ENCODE measurements at regions not wholly inside any gene's neighbourhood (a gene's known extent, or its start where the extent isn't known, plus 50 kb on each side); places are given as distances from the start of the nearest gene placed in this dataset.

DNA sequence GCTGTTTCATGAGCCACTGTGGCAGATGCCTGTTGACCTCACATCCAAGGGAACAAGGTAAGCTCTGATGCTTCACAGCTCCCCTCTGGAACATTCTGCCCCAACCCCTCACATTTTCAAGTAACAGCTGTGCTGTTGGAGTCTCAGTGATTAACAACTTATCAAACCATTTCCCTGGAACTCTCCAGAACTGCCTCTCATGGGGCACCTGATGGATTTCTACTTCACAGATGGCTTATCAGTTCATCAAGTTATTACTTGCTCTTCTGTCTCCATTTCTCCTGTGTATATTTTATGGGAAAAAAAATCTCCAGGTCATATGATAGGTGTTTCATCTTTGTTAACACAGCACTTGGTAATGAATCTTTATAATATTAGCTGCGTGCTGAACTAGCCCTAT, 322.4 kb downstream of the MAN2A1 start:
- H3K4me3 ChIP-seq (ENCODE audit: control insufficient read depth, low read depth, low read length) = no peak overlapping the region
- DNase-seq (ENCODE audit: low read depth) = no peak
- TF ChIP-seq, protein P1, sequence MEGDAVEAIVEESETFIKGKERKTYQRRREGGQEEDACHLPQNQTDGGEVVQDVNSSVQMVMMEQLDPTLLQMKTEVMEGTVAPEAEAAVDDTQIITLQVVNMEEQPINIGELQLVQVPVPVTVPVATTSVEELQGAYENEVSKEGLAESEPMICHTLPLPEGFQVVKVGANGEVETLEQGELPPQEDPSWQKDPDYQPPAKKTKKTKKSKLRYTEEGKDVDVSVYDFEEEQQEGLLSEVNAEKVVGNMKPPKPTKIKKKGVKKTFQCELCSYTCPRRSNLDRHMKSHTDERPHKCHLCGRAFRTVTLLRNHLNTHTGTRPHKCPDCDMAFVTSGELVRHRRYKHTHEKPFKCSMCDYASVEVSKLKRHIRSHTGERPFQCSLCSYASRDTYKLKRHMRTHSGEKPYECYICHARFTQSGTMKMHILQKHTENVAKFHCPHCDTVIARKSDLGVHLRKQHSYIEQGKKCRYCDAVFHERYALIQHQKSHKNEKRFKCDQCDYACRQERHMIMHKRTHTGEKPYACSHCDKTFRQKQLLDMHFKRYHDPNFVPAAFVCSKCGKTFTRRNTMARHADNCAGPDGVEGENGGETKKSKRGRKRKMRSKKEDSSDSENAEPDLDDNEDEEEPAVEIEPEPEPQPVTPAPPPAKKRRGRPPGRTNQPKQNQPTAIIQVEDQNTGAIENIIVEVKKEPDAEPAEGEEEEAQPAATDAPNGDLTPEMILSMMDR (IDR thresholded peaks at IDR 0.05; ENCODE audit: control insufficient read depth, insufficient read depth, low read depth, low read length, missing control alignments) = no peak

DNA sequence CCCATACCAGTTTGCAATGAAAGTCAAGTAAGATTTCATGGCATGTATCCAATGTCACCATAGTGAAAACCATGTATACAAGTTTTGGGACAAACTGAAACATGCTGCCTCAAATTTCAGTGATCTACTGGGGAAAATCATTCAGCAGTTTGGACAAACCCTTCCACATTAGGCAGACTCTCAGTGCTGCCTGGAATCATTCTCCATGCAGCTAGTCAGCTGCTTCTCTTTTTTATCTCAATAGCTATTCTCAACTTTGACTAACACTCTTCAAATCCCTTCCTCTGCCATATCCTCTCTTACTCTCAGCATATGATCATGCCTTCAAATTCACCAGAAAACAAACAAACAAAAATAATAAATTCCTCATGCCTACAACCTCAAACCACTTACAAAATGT, 323.3 kb downstream of the MAN2A1 start:
- DNase-seq (ENCODE audit: low read depth) = no peak
- TF ChIP-seq, protein P1 (IDR thresholded peaks at IDR 0.05; ENCODE audit: control insufficient read depth, insufficient read depth, low read depth, low read length, missing control alignments) = no peak
- H3K4me3 ChIP-seq (ENCODE audit: control insufficient read depth, low read depth, low read length) = no peak overlapping the region

DNA sequence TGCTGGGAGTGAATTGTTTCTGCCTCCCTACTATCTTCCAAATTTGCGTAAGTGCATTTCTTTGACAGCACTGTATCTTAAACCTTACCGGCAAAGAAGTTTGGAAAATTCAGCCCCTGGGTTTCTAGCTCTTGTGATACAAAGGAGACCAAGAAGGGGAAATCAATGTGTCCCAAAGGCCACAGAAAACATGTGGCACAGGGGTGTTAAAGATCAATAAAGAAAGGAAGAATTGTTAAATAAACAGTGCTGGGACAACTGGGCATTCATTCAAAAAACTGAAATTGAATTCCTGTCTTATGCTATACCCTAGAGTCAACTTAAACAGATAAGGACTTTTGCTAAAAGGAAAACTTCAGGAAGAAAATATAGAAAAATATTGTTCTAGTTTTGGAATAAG, 328.1 kb downstream of the MAN2A1 start:
- no peak for DNase-seq (ENCODE audit: low read depth)
- TF ChIP-seq, protein P1 (IDR thresholded peaks at IDR 0.05; ENCODE audit: control insufficient read depth, insufficient read depth, low read depth, low read length, missing control alignments) = no peak
- no peak overlapping the region for H3K4me3 ChIP-seq (ENCODE audit: control insufficient read depth, low read depth, low read length)

DNA sequence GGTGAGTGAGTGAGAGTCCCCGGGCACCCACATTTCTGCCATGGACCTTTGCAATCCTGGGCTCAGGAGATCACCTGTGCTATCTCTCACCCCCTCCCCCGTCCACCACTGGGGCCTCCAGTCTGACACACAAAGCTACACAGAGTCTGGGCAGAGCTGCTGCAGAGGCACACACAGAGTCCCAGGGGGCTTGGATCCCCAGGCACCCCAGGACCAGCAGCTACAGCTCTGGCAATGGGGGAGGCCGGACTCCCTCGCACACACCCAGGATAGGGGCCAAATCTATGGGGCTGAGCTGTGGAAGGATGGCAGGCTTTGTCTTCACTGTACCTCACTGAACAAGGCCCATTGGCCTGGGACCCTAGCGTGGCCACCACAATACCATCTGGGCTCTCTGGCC, 328.8 kb downstream of the MAN2A1 start:
- TF ChIP-seq, protein P1 (IDR thresholded peaks at IDR 0.05; ENCODE audit: control insufficient read depth, insufficient read depth, low read depth, low read length, missing control alignments) = no peak
- H3K4me3 ChIP-seq (ENCODE audit: control insufficient read depth, low read depth, low read length) = no peak overlapping the region
- DNase-seq (ENCODE audit: low read depth) = no peak

DNA sequence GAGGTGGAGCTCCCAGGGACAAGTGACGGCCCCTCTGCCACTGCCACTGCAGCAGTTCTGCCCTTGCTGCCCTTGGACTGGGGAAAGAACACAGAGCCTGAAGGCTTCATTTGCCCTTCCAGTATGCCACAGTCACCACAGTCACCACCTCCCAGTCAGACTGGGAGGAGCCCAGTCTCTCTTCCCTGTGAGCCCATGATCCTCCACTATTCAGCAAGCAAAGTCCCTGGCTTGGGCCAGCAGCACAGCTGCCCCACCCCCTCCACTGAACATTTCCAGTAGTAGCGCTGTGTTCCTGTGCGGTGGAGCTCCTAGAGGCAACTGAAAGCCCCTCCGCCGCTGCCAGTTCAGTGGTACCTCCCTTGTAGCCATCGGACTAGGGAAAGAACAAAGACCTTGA, 329.4 kb downstream of the MAN2A1 start:
- no peak overlapping the region for H3K4me3 ChIP-seq (ENCODE audit: control insufficient read depth, low read depth, low read length)
- TF ChIP-seq, protein P1 (IDR thresholded peaks at IDR 0.05; ENCODE audit: control insufficient read depth, insufficient read depth, low read depth, low read length, missing control alignments) = no peak
- no peak for DNase-seq (ENCODE audit: low read depth)

DNA sequence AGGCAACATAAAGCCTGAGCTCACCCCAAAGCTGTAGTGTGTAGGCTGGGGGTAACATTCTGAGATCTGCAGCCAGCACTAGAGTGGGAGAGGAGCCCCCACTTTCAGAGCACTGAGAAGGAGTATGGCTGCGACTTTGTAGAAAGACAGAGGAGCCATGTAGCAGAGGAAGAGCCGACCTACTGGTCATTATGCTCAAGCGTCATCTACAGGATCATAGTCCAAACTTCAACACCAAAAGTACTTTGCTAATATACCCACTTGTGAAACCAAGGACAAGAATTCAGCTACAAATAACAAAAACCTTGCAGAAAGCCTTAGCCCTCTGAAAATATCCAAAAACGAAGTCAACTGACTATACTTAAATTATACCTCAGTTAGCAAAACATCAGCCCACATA, 330.1 kb downstream of the MAN2A1 start:
- DNase-seq (ENCODE audit: low read depth) = no peak
- TF ChIP-seq, protein P1 (IDR thresholded peaks at IDR 0.05; ENCODE audit: control insufficient read depth, insufficient read depth, low read depth, low read length, missing control alignments) = no peak
- H3K4me3 ChIP-seq (ENCODE audit: control insufficient read depth, low read depth, low read length) = no peak overlapping the region

DNA sequence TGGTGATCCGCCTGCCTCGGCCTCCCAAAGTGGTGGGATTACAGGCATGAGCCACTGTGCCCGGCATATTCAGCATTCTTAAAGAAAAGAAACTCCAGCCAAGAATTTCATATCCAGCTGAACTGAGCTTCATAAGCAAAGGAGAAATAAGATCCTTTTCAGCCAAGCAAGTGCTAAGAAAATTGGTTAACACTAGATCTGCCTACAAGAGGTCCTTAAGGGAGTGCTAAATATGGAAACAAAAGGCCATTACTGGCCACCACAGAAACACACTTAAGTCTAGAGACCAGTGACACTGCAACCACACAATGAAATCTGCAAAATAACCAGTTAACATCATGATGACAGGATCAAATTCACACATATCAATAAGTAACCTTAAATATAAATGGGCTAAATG, 331.5 kb downstream of the MAN2A1 start:
- no peak for DNase-seq (ENCODE audit: low read depth)
- H3K4me3 ChIP-seq (ENCODE audit: control insufficient read depth, low read depth, low read length) = no peak overlapping the region
- TF ChIP-seq, protein P1 (IDR thresholded peaks at IDR 0.05; ENCODE audit: control insufficient read depth, insufficient read depth, low read depth, low read length, missing control alignments) = no peak
